C1 segment of cervical spinal cord (tissue), 14 donors: ENCODE measurements at regions not wholly inside any gene's neighbourhood (a gene's known extent, or its start where the extent isn't known, plus 50 kb on each side); places are given as distances from the start of the nearest gene placed in this dataset.

Source experiments
- DNase-seq, 14 donors: peaks; one replicate each; lab custom pipeline; 2025; lab: John Stamatoyannopoulos, UW

GRCh38 chr7:41005374-41005901 lies 697.5 kb downstream of the INHBA start:
- no peak for DNase-seq

- DNase-seq: peak in 1 of 14 donors; percentile 4
Observed at GRCh38 chr7:41003977-41004376, 698.9 kb downstream of the INHBA start.

- DNase-seq: no peak
Observed at GRCh38 chr7:41003611-41003940, 699.3 kb downstream of the INHBA start.

GRCh38 chr7:41002741-41003610 lies 699.9 kb downstream of the INHBA start:
- DNase-seq: peak in 1 of 14 donors; percentile 3

GRCh38 chr7:41000042-41000441 lies 702.8 kb downstream of the INHBA start:
- no peak for DNase-seq

- peak in 1 of 14 donors; percentile 5 for DNase-seq
Observed at GRCh38 chr7:40996233-40996677, 706.6 kb downstream of the INHBA start.

- DNase-seq: no peak
Observed at GRCh38 chr7:40990841-40991240, 712.0 kb downstream of the INHBA start.

- no peak for DNase-seq
Observed at GRCh38 chr7:40987571-40987970, 715.3 kb downstream of the INHBA start.

- DNase-seq: no peak
Observed at GRCh38 chr7:40986351-40986873, 716.5 kb downstream of the INHBA start.

GRCh38 chr7:40983111-40983510 lies 719.8 kb downstream of the INHBA start:
- no peak for DNase-seq

GRCh38 chr7:40979296-40979695 lies 723.6 kb downstream of the INHBA start:
- no peak for DNase-seq

GRCh38 chr7:40978047-40978446 lies 724.8 kb downstream of the INHBA start:
- peak in 4 of 14 donors; percentile 3 to 45 (median 12) for DNase-seq

GRCh38 chr7:40977533-40977932 lies 725.4 kb downstream of the INHBA start:
- DNase-seq: no peak

GRCh38 chr7:40972426-40972825 lies 730.5 kb downstream of the INHBA start:
- no peak for DNase-seq

GRCh38 chr7:40969641-40970040 lies 733.2 kb downstream of the INHBA start:
- no peak for DNase-seq

- DNase-seq: no peak
Observed at GRCh38 chr7:40966693-40967092, 736.2 kb downstream of the INHBA start.

GRCh38 chr7:40965774-40966173 lies 737.1 kb downstream of the INHBA start:
- DNase-seq: no peak

GRCh38 chr7:40965016-40965415 lies 737.9 kb downstream of the INHBA start:
- DNase-seq: no peak

GRCh38 chr7:40964610-40965009 lies 738.3 kb downstream of the INHBA start:
- DNase-seq: no peak

- DNase-seq: no peak
Observed at GRCh38 chr7:40959955-40960354, 742.9 kb downstream of the INHBA start.

GRCh38 chr7:40948239-40948638 lies 754.7 kb downstream of the INHBA start:
- DNase-seq: no peak

GRCh38 chr7:40947566-40947965 lies 755.3 kb downstream of the INHBA start:
- DNase-seq: no peak

GRCh38 chr7:40946549-40946948 lies 756.3 kb downstream of the INHBA start:
- DNase-seq: no peak
